ENCODE measurements at regions not wholly inside any gene's neighbourhood (a gene's known extent, or its start where the extent isn't known, plus 50 kb on each side); places are given as distances from the start of the nearest gene placed in this dataset.

DNA sequence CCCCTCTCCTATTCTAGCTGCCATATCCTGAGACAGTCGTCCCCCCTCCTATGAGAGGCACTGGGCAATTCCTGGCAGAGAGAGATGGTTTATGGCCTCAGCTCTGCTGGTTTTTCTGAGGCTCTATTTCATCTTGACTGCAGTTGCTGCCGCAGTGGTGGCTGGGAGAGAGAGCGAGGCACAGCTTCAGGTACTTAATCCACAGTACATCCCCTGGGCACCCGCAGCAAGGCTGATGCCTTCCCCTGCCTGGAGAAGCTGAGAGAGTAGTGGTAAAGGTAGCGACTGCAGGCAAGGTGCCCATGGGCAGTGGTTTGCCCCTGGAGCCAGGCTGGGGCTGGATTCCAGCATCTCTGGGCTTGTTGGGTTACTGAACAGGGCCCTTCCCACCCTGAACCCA is 324.7 kb downstream of the RPS24 start:
- Mint-ChIP-seq H3K4me1 (peaks cover 18% of the 10 kb centered on the region), H3K9me3 (no peaks in the 10 kb centered on the region), H3K36me3 (no peaks in the 10 kb centered on the region), H3K27me3 (no peaks in the 10 kb centered on the region), H3K4me3 (no peak overlapping the region), H3K27ac (no peak overlapping the region)

DNA sequence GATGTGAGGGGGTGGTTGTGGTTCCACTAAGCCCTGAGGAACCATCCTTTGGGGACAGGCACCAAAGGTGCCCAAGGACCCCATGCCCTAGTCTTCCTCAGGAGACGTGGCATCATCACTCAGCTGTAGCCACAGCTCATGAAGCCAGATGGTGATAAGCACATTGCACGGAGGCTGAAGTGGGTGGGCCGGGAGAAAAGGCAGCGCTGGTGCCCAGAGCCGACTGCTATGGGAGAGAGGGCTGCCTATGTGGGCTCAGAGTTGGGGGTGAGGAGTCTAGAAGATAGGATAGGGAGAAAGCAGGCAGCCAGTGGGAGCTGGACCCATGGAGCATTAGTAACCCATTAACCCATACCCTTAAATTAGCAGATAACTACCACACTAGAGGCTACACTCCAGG is 325.3 kb downstream of the RPS24 start:
- Mint-ChIP-seq H3K4me1 (peaks cover 18% of the 10 kb centered on the region), H3K9me3 (no peaks in the 10 kb centered on the region), H3K27me3 (no peaks in the 10 kb centered on the region), H3K4me3 (no peak overlapping the region), H3K27ac (no peak overlapping the region), H3K36me3 (no peaks in the 10 kb centered on the region)

DNA sequence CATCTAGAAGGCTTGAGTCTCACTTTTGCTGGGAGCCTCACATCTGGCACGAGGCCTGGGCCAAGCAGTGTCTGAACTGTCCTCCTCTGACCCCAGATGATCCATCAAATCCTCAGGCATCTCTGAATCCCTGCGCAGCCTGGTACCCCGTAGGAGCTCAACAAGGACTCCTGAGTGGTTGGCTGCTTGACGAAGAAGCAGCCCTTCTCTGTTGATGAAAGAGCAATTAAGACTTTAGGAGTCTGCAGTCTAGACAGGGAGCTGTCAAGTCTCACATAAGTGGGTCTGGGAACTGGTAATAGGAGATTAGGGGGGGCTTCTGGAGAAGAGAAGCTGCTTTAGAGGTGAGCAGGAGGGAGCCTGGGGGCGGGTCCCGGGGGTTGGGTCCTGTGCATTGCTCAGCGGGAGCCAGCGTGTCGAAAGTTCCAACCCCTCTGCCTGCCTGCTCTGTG is 326.0 kb downstream of the RPS24 start:
- Mint-ChIP-seq H3K36me3 (no peaks in the 10 kb centered on the region), H3K4me1 (peaks cover 18% of the 10 kb centered on the region)

DNA sequence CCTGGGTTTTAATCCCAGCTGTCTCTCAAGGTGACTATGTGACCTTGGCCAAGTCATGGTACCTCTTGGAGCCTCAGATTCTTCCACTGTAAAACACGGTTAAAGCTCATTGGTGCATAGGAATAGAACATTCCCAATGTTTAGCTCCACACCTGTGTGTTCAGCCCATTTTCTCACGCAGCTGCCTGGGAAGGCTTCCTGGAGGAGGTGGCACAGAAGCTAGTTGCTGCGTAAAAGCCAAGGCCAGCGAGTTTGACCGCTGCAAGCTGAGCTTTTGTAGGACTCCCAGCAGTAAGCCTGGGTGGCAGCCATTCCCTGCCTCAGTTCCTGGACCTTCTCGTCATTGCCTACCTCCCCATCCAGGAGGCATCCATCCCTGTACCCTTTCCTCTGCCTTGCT is 326.6 kb downstream of the RPS24 start:
- H3K4me3 Mint-ChIP-seq, result no peak overlapping the region
- H3K27ac Mint-ChIP-seq, result no peak overlapping the region
- no peaks in the 10 kb centered on the region for H3K36me3 Mint-ChIP-seq
- H3K9me3 Mint-ChIP-seq, result no peaks in the 10 kb centered on the region
- peaks cover 18% of the 10 kb centered on the region for H3K4me1 Mint-ChIP-seq
- no peaks in the 10 kb centered on the region for H3K27me3 Mint-ChIP-seq

More for the DNA sequence above, 326.0 kb downstream of the RPS24 start:
- H3K27me3 Mint-ChIP-seq, result no peaks in the 10 kb centered on the region
- no peak overlapping the region for H3K27ac Mint-ChIP-seq
- H3K4me3 Mint-ChIP-seq, result no peak overlapping the region
- no peaks in the 10 kb centered on the region for H3K9me3 Mint-ChIP-seq

DNA sequence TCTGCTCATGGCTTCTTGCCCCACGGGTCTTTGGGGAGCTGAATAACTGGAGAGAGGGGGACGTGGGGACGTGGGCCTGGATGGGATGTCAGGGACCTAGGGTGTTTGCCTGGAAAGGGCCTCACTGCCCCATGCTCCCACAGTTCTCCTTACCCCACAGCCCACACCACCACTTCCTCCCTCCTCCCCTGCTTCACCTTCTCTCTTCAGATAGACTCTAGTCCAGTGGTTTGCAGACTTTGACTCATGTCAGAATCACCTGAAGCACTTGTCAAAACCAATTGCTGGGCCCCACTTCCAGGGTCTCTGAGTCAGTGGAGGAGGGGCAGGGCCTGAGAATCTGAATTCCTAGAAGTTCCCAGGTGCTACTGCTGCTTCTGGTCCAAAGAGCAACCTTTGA is 327.4 kb downstream of the RPS24 start:
- H3K27me3 Mint-ChIP-seq, result no peaks in the 10 kb centered on the region
- H3K4me1 Mint-ChIP-seq, result peaks cover 18% of the 10 kb centered on the region
- no peak overlapping the region for H3K4me3 Mint-ChIP-seq
- no peak overlapping the region for H3K27ac Mint-ChIP-seq
- H3K9me3 Mint-ChIP-seq, result no peaks in the 10 kb centered on the region
- H3K36me3 Mint-ChIP-seq, result no peaks in the 10 kb centered on the region

DNA sequence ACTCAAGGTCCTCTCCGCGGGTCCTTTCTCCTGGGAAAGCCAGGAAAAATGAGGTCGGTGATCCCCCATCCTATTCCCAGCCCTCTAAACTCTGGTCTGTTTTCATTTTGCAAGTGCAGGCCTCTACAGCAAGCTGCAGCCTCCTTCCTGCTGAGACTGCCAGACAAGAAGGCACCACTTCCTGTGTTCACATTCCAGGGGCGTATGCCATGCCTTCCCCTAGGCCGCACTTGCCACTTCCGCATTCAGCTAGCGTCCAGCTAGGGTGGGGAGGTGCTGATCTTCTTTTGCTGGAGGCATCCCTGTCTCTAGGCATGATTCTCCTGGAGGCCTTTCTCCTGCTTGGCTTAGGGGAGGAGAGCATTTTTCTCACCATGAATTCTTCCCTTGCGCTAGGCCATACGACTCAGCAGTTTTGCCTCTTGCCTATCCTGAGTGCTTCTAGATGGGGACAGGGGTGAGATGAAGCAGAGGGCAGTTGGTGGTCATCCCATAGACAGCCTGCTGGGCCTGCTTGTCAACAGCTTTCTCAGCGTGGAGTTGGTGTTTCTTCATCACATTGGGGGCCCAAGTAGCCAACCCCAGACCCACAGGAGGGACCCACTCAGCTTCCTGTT is 328.9 kb downstream of the RPS24 start:
- Mint-ChIP-seq H3K27me3 (no peaks in the 10 kb centered on the region), H3K4me1 (peaks cover 18% of the 10 kb centered on the region), H3K27ac (no peak overlapping the region), H3K4me3 (no peak overlapping the region), H3K9me3 (no peaks in the 10 kb centered on the region), H3K36me3 (no peaks in the 10 kb centered on the region)

DNA sequence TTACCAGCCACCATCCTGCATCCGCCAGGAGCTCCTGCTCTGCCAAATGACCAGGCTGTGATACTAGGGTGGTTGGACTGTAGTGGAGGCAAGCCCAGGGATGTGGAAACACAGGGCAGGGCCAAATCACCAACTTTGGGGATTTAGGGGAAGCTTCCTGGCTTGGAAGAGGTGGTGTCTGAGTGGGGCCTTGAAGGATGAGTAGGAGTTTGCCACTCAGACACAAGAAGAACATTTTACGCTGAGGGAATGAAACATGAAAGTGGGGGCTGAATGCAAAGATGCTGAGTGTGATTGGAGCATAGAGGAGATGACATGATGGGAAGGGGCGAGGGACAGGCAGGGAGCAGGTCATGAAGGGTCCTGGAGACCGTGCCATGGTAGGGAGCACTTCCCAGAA is 329.5 kb downstream of the RPS24 start:
- Mint-ChIP-seq H3K27me3 (no peaks in the 10 kb centered on the region), H3K4me3 (no peak overlapping the region), H3K27ac (no peak overlapping the region), H3K36me3 (no peaks in the 10 kb centered on the region), H3K9me3 (no peaks in the 10 kb centered on the region), H3K4me1 (peaks cover 18% of the 10 kb centered on the region)

DNA sequence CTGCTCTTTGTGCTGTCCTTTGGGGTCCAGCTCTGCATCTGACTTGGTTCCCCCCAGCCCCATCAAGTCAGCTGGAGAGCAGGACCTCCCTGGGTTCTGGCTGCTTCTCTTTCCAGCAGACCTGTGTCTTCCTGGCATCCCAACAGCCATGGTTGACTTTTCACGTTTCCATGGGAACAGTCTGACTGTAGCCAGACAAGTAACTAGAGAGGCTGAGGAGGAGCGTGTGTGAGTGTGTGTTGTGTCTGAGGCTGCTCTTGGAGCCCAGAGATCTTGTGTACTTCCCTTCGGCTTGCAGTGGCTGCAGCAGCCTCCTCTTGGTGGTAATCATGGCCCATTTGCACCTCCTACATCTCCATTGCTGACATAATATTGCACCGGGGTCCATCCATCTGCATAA is 332.0 kb downstream of the RPS24 start:
- no peaks in the 10 kb centered on the region for H3K9me3 Mint-ChIP-seq
- H3K27me3 Mint-ChIP-seq, result no peaks in the 10 kb centered on the region
- peaks cover 18% of the 10 kb centered on the region for H3K4me1 Mint-ChIP-seq
- no peaks in the 10 kb centered on the region for H3K36me3 Mint-ChIP-seq
- H3K27ac Mint-ChIP-seq, result no peak overlapping the region
- no peak overlapping the region for H3K4me3 Mint-ChIP-seq

DNA sequence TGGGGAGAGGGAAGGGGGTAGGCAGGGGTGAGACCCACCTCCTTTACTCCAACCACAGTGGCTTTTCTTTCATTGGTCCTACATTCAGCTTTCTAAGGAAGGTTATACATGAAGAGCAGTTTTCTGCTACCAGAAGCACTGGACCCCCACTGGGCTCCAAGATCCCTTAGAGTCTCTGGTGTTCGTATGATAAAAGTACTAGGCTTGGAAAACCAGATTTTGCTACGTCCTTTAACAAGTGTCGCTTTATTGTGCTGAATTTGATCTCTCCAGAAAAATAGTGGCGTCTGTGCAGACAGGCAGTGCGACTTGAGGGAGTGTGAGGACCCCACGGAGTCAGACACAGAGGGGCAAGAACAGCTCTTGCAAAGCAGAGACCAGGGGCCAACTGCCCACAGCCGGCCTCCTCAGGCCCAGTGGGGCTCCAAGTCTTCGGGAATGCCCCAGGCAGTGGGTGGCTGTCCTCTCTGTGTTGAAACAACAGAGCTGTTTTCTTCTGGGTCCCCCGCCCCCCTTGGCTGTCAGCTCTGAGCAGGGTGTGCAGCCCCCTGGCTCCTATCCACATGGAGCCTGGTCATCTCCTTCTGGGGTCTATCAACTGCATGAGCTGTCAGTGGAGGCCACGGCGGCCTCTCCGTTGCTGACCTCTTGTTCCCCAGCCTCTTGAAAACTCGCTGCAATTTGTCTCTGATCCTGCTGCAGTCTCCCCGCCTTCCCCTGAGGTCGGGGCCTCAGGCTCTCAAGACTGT is 333.2 kb downstream of the RPS24 start:
- Mint-ChIP-seq H3K4me1 (peaks cover 14% of the 10 kb centered on the region), H3K27ac (no peak overlapping the region), H3K36me3 (no peaks in the 10 kb centered on the region), H3K27me3 (no peaks in the 10 kb centered on the region), H3K9me3 (no peaks in the 10 kb centered on the region), H3K4me3 (no peak overlapping the region)

DNA sequence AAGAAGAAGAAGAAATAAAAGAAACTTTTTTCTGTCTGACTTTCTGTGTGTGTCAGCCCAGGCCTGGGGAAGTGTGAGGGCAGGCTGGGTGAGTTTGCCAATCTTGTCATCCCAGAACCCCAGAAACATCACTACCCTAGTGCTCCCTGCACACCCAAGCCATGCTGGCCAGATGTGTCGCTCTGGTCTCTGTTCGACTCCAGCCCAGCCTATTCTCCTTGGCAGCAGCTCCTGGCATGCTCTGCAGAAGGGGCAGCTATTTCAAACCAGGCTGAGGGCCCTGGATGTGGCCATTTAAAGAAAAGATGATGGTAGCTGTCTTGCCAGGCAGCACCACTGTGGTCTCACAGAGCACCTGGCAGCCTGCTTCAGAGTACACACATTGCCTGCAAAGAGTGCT is 334.1 kb downstream of the RPS24 start:
- no peak overlapping the region for H3K27ac Mint-ChIP-seq
- H3K36me3 Mint-ChIP-seq, result no peaks in the 10 kb centered on the region
- peaks cover 5% of the 10 kb centered on the region for H3K4me1 Mint-ChIP-seq
- no peaks in the 10 kb centered on the region for H3K9me3 Mint-ChIP-seq
- H3K4me3 Mint-ChIP-seq, result no peak overlapping the region
- H3K27me3 Mint-ChIP-seq, result no peaks in the 10 kb centered on the region

DNA sequence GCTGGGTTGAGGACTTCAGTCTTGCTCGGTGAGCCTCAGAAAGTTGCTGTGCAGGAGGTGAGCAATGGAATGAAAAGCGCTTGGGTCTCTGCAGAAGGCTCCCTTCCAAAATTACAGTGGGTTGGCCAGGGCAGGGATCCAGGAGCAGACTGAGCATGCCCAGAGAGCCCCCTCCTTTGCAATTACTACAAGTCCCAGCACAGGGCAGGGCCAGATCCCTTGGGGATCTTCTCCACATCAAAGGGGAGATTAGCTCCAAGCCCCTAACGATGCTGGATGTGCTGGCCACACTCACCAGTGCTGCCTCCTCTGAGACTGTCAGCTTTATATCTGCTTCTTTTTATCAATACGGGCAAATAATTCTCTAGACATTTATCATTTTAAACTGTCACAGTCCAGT is 337.5 kb downstream of the RPS24 start:
- Mint-ChIP-seq H3K4me1 (no peaks in the 10 kb centered on the region), H3K4me3 (no peak overlapping the region), H3K36me3 (no peaks in the 10 kb centered on the region), H3K9me3 (no peaks in the 10 kb centered on the region), H3K27me3 (no peaks in the 10 kb centered on the region), H3K27ac (no peak overlapping the region)

DNA sequence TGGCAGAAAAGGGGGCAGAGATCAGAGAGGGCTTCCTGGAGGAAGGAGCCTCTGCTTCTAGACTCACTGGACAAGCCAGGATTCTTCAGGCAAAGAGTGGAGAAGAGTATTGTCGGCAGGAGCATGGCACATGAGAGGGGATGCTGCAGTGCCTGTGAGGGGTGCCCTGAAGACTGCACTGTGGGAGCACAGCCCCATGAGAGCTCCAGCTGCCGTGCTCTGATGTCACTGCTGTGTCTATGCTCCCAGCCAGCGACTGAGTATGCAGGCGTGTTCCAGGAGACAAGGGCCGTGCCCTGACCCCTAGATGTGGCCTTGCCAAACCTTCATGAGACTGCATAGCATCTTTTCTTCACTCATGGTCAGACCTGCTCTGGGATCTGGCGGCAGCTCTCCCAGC is 339.1 kb downstream of the RPS24 start:
- Mint-ChIP-seq H3K27ac (no peak overlapping the region), H3K4me1 (no peaks in the 10 kb centered on the region), H3K27me3 (no peaks in the 10 kb centered on the region), H3K4me3 (no peak overlapping the region), H3K9me3 (no peaks in the 10 kb centered on the region), H3K36me3 (no peaks in the 10 kb centered on the region)

DNA sequence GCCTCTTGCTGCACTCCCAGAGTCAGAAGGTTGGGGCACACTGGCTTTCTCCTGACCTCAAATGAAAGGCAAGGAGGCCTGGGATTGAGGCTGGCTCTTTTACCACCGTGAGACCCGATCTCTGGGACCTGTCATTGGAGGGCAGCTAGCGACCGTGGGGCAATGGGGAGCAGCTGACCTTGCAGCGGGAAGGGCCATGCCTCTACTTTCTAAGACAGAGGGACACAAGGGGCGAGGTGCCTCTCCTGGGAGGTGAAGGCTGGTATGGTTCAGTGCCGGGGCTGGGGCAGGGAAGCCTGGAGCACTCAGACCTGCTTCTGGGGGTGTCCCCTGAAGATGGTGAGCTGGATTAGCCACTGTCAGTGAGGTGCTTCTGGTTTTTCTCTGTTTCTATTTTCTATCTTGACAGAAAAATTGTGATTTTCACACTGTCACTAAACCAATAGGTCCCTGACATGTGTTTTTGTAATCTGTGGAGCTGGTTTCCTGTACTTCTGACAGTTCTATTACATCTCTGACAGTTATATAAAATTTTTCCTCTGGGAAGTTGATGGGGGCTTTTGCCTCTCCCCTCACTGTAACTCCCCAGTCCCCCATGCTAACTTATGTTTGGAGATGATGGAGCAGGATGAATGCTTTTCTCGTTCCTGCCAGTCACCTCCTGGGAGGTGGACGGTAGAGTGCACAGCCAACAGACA is 340.8 kb downstream of the RPS24 start:
- H3K36me3 Mint-ChIP-seq, result no peaks in the 10 kb centered on the region
- no peaks in the 10 kb centered on the region for H3K4me1 Mint-ChIP-seq
- H3K4me3 Mint-ChIP-seq, result no peak overlapping the region
- H3K27ac Mint-ChIP-seq, result no peak overlapping the region
- no peaks in the 10 kb centered on the region for H3K9me3 Mint-ChIP-seq
- no peaks in the 10 kb centered on the region for H3K27me3 Mint-ChIP-seq

DNA sequence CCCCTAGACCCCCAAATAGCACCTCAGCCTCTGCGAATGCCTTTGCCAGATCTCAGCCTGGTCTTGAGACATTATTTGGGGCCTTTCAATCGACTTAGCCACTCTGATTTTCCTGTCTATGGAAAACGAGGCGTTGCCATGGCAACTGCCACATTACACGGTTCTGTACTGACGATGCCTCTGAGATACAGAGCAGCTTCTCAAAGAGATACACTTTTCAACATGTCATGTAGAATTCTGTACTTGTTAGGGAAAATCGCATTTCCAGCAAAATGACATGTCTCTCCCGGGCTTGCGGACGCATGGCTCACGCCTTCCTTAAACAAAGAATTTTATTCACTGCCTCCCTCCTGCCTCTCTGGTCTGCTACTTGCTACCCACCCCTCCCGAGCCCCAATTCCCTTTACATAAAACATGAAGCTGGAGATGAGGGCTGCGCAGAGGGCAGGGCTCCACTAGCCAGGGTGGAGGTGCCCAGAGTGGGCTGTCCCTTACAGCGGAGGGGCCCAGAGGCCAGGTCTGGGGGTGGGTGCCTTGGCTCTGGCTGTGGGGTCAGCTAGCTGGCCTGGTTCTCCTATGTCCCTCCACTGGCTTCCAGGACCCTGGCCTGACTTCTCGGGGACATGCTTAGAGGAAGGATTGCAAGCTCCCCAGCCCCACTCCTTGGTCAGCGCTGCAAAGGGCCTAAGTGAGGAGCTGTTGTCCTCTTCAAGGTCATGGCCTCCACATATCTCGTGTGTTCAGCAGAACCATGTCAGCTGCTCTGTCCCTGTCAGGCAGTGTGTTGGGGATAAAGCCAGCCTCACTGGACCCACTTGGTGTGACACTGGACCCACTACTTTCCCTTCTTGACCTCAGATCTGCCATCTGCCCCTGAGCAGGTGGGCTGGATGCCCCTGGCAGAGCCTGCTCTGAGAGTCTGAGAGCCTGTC is 342.5 kb downstream of the RPS24 start:
- Mint-ChIP-seq H3K27me3 (no peaks in the 10 kb centered on the region), H3K9me3 (no peaks in the 10 kb centered on the region), H3K27ac (no peak overlapping the region), H3K4me1 (no peaks in the 10 kb centered on the region), H3K36me3 (no peaks in the 10 kb centered on the region), H3K4me3 (no peak overlapping the region)

DNA sequence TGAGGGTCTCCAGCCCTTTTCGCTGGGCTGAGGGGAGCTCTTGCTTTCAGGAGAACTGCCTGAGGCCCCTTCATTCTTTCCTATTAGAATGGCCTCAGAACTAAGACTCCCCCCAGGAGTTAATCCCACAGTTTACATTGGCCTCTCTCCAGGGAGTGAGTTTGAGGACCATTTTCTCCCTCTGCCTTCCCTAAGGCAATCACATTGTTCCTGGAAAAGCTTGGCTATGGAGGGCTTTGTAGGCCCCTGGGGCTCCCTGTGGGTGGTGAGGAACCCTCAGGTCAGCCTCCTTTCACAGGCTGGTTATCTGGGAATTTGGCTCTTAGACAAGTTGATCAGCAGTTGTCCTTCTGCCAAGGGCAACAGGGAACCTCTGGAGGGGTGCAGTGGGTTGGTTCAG is 343.7 kb downstream of the RPS24 start:
- Mint-ChIP-seq H3K36me3 (no peaks in the 10 kb centered on the region), H3K27me3 (peaks cover 1% of the 10 kb centered on the region), H3K27ac (no peak overlapping the region), H3K4me1 (no peaks in the 10 kb centered on the region), H3K9me3 (no peaks in the 10 kb centered on the region), H3K4me3 (no peak overlapping the region)

Measured in activated naive CD4-positive, alpha-beta T cell treated with anti-CD3 and anti-CD28 coated beads, Interleukin-2, amount 50 U/mL, for 24 hours (primary cell).